ENCODE measurements at regions not wholly inside any gene's neighbourhood (a gene's known extent, or its start where the extent isn't known, plus 50 kb on each side); places are given as distances from the start of the nearest gene placed in this dataset.

GRCh38 chr2:172376016-172376415, 51.4 kb upstream of the ITGA6 start:
- DNase-seq: no peak
- no peak overlapping the region for H3K27ac ChIP-seq
- H3K4me1 ChIP-seq: peaks cover 0 to 28% (median 16%) of the 10 kb centered on the region in 4 donors
- intact Hi-C loops (cut with DNase I; ENCODE audit: low total_unique reads): no loop called here
- no peaks in the 10 kb centered on the region for H3K27me3 ChIP-seq
- H3K36me3 ChIP-seq: no peaks in the 10 kb centered on the region
- H3K4me3 ChIP-seq: no peak overlapping the region
- peaks cover 0 to 3% (median 0%) of the 10 kb centered on the region in 3 donors for H3K9me3 ChIP-seq
- TF ChIP-seq, protein P1, sequence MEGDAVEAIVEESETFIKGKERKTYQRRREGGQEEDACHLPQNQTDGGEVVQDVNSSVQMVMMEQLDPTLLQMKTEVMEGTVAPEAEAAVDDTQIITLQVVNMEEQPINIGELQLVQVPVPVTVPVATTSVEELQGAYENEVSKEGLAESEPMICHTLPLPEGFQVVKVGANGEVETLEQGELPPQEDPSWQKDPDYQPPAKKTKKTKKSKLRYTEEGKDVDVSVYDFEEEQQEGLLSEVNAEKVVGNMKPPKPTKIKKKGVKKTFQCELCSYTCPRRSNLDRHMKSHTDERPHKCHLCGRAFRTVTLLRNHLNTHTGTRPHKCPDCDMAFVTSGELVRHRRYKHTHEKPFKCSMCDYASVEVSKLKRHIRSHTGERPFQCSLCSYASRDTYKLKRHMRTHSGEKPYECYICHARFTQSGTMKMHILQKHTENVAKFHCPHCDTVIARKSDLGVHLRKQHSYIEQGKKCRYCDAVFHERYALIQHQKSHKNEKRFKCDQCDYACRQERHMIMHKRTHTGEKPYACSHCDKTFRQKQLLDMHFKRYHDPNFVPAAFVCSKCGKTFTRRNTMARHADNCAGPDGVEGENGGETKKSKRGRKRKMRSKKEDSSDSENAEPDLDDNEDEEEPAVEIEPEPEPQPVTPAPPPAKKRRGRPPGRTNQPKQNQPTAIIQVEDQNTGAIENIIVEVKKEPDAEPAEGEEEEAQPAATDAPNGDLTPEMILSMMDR (IDR thresholded peaks at IDR 0.05): no peak

DNA sequence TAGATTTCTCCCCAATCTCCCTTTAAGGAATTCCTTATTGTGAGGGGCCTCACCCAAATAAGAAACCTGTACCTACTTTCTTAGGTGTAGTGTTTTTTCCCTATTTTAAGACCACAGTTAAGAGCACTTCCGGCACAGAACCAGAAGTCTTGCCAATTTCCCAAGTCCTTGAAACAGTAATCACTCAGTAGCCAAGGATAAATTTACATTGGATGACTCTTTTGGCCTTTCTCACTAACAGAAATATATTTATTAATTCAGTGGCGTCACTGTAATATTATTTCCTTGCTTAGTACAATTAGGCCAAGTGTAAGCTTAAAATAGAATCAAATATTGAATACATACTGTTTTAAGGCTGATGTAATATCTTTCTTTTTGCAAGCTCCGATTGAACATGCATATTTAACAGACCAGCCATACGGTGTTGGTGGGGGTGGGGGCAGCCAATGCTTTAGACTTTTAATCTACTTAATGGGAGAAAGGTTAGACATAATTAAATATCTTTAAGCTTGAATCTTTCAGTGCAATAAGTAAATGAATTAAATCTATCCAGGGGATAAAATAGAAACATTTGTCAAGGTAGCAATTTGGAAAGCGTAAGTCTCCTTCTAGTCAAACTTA, 50.8 kb upstream of the ITGA6 start:
- no peaks in the 10 kb centered on the region for H3K36me3 ChIP-seq
- no peaks in the 10 kb centered on the region for H3K27me3 ChIP-seq
- intact Hi-C loops (cut with DNase I; ENCODE audit: low total_unique reads): no loop called here
- no peak for DNase-seq
- peaks cover 0 to 3% (median 0%) of the 10 kb centered on the region in 3 donors for H3K9me3 ChIP-seq
- H3K4me1 ChIP-seq: peaks cover 0 to 34% (median 18%) of the 10 kb centered on the region in 4 donors
- H3K27ac ChIP-seq: no peak overlapping the region
- TF ChIP-seq, protein P1 (IDR thresholded peaks at IDR 0.05): no peak
- H3K4me3 ChIP-seq: no peak overlapping the region

DNA sequence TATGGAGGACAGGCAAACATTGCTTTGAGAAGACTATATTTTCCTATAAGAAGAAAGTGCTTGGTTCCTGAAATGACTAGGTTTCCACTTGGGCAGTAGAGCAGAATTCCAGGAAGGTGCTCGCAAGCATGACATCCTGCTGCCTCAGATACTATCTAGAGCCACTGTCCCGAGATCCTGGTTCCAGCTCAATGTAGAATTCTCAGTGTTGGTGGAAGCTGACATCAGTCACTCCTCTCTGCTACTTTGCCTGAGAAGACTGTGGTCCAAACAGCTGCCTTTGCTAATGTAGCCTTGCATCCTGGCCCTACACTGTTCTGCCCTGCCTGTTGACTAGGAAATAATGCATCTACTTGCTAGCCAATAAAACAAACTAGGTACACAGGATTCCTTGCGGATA, 50.0 kb upstream of the ITGA6 start:
- TF ChIP-seq, protein P1 (IDR thresholded peaks at IDR 0.05): no peak
- Histone ChIP-seq H3K27me3 (no peaks in the 10 kb centered on the region), H3K4me3 (no peak overlapping the region), H3K9me3 (peaks cover 0 to 3% (median 0%) of the 10 kb centered on the region in 3 donors), H3K4me1 (peaks cover 0 to 35% (median 18%) of the 10 kb centered on the region in 4 donors), H3K36me3 (no peaks in the 10 kb centered on the region), H3K27ac (no peak overlapping the region)
- intact Hi-C loops (cut with DNase I; ENCODE audit: low total_unique reads): no loop called here
- no peak for DNase-seq

Measured in tibial artery (tissue), 4 donors.